IPS-NIHi11 (cell line): ENCODE measurements at regions not wholly inside any gene's neighbourhood (a gene's known extent, or its start where the extent isn't known, plus 50 kb on each side); places are given as distances from the start of the nearest gene placed in this dataset.
"Not testable (repeated sequence)": the region's sequence is repeated elsewhere in the genome, so short reads cannot be mapped to it uniquely, and the experiment has no call there.

Experiments used
- DNase-seq: peaks from one replicate; pipeline ENCODE4 v3.0.0; 2012; ENCODE audit warnings: mixed read lengths, low spot score

GRCh38 chr14:38062223-38062622, 145.5 kb upstream of the SSTR1 start:
- not testable (repeated sequence) for DNase-seq

DNA sequence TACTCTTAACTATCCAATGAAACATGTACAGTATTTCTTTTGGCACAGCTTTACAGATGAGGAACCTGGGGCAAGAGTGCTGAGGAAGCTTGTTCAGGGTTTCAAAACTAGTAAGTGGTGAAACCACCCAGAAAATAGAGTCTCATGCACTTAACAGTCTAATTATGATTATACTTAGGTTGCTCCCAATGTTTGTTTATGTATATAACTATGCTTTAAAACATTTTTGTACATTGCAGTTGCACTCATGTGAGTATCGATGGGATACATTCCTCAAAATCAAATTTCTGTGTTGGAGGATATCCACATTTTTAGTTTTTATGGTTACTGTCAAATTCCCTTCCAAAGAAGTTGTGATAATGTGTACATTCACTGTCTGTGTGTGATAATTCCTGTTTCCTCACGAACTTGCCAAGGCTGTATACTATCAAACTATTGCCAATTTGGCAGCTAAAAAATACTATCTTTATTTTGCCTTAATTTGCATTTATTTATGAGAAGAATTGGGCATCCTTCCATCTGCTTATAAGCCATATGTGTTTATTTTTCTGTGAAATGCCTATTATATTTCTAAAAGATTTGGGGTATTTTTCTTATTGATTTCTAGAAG, 143.9 kb upstream of the SSTR1 start:
- no peak for DNase-seq

DNA sequence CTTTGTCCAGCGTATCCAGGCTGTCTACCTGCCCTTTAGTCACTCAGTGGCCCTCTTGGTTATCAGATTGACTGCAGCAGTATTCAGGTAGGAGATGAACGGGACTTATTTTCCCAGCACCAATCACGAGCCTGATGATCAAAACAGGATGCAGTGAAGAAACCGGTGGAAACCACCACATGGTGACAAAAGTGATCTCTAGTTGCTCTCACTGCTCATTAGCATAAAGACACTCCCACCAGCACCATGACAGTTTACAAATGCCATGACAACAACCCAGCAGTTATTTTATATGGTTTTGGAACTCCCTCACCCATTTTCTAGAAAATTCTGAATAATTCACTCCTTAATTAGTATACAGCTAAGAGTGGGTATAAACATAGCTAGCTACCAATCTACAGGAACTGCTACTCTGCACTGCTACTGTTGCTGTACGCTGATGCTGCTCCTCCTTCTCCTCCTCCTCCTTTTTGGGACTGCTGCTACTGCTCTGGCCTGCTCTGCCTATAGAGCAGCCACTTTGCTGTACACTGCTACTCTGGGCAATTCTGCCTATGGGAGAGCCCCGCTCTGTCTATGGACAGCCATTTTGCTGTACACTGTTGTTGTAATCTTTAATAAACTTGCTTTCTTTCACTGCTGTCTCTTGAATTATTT, 142.5 kb upstream of the SSTR1 start:
- no peak for DNase-seq

- DNase-seq: no peak
Observed at GRCh38 chr14:38070061-38070588, 137.6 kb upstream of the SSTR1 start.

DNA sequence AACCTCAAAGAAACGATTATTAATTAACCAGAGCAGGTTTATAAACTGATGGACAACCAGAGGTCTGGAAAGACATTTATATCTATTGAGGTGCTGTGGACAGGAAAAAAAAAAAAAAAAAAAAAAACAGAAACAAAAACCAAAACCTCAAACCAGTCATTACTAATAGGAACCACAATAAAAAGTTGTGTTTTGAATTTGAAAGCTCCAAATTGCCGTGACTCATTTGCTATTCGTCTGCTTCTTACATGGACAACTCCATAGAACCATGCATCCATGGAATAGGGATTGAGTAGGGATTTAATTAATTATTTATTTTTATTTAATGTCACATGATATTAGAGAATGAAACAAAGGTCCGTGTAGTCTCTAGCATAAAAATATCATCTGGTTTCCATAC, 134.1 kb upstream of the SSTR1 start:
- DNase-seq: no peak

- no peak for DNase-seq
Observed at GRCh38 chr14:38074081-38074480, 133.6 kb upstream of the SSTR1 start.

GRCh38 chr14:38074754-38075153, 132.9 kb upstream of the SSTR1 start:
- DNase-seq: no peak

- DNase-seq: no peak
Observed at GRCh38 chr14:38078393-38078792, 129.3 kb upstream of the SSTR1 start.

- no peak for DNase-seq
Observed at GRCh38 chr14:38079268-38079667, 128.4 kb upstream of the SSTR1 start.

- no peak for DNase-seq
Observed at GRCh38 chr14:38079886-38080285, 127.8 kb upstream of the SSTR1 start.

- no peak for DNase-seq
Observed at GRCh38 chr14:38080696-38081095, 127.0 kb upstream of the SSTR1 start.

DNA sequence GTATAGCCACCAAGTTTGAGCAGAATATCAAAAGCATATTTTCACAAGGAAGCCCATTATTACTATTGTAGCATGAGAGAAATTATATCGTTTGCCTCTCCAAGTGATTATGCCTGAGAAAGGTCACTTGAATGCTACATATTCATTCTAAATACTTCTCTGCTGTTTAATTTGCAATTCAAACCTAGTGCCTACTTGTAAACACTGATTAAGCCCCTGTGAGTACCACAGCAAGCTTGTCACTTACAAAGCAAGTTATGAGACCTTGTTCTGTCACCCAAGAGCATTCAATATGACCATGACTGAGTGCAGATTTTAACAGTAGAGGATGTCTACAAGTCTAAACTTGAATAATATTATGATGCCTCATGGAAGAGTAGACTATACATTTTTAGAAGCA, 124.7 kb upstream of the SSTR1 start:
- DNase-seq: no peak

GRCh38 chr14:38089123-38089522, 118.6 kb upstream of the SSTR1 start:
- DNase-seq: no peak

DNA sequence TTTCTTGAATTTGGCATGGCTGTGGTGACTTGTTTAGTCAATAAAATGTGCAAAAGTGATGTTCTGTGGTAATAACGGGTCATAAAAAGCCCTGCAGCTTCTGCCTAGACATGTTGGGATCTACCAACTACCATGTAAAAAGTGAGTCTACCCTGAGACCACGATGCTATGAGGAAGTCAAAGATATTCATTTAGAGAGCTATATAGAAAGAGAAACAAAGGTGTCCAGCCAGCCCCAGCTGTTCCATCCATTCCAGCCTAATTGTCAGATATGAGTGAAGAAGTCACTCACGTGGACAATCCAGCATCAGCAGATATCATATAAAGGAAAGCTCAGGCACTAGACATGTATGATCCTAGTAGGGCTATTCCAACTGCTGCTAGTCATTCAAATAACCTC, 117.2 kb upstream of the SSTR1 start:
- no peak for DNase-seq

DNA sequence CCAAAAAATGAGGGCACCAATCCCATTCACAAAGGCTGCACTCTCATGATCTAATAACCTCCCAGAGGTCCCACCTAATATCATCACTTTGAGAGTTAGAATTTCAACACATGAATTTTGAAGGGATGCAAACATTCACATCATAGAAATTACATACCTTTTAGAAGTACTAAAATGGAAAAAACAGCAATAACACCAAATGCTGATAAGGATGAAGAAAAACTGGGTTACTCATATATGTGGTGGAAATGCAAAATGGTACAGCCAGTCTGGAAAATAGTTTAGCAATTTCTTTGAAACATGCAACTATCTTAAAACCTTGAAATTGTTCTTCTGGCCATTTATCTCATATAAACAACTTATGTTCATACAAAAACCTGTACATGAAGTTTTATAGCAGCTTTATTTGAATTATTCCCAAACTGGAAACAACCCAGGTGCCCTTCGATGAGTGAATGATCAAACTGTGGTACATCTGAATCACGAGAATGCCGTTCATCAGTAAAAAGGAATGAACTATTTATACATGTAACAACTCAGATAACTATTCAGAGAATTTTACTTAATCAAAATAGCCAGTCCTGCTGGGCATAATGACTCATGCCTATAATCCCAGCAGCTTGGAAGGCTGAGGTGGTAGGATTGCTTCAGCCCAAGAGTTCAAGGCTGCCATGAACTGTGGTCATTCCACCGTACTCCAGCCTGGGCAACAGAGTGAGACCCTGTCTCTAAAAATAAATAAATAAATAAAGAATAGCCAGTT, 109.4 kb upstream of the SSTR1 start:
- DNase-seq: no peak

- DNase-seq: no peak
Observed at GRCh38 chr14:38101679-38102078, 106.0 kb upstream of the SSTR1 start.

GRCh38 chr14:38103542-38104225, 104.0 kb upstream of the SSTR1 start:
- no peak for DNase-seq

GRCh38 chr14:38105106-38105702, 102.5 kb upstream of the SSTR1 start:
- no peak for DNase-seq

GRCh38 chr14:38107216-38107631, 100.5 kb upstream of the SSTR1 start:
- DNase-seq: no peak

DNA sequence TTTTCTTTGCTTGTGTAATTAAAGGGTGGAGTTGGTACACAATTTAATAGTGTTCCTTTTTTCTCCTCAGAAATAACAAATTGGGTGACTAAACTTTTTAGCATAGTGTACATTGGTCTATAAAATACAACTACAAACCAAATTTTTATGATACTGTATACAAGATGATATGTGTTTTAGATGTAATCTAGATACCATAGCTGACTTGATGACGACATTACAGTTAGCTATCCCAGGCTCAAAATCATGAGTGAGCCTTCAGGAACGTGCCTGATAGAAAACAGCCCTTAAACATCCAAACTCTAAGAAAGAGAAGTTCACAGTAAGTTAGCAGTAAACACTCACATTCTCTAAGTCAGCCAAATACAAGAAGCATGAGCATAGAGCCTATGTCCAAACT, 99.0 kb upstream of the SSTR1 start:
- no peak for DNase-seq

DNA sequence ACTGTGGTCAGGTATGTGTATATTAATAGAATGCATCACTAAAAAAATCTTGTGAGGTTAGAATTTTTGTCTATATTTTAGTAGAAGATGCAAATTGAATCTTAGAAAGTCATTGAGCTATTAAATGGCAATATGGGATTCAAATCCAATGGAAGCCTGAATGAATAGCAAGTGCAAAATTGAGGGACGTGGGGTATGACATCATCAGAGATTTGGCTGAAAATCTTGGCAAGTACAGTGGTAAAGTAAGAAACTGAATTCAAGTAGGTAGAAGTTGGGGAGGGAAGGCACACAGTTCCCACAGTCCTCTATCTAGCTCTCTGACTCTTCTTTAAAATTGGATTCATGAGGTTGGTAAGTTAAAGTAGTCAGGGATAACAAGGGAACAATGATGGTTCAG, 97.4 kb upstream of the SSTR1 start:
- DNase-seq: no peak

- no peak for DNase-seq
Observed at GRCh38 chr14:38111046-38111445, 96.7 kb upstream of the SSTR1 start.
